AG08395 (cell line): ENCODE measurements at regions not wholly inside any gene's neighbourhood (a gene's known extent, or its start where the extent isn't known, plus 50 kb on each side); places are given as distances from the start of the nearest gene placed in this dataset.

Source experiments
- DNase-seq: peaks from one replicate; pipeline ENCODE4 v3.0.0; 2012; ENCODE audit warnings: mixed read lengths, low spot score

DNA sequence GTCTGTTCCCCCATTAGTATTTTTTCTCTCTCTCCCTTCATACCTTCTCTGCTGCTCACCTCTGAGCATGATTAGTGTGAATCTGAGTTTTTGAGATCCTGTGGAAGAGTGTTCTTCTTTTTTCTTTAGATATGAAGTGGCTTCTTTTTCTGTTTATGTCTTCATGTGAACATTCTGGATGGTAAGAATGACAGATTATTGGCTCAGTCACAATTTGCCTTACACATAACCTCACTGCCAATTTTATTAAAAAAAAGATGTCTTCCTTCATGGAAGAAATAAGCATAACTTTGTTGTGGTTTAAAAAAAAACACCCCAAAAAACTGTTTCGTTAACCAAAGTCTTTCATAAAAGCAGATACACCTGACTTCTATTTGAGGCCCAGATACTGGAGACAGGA, 539.1 kb downstream of the PLCL1 start:
- no peak for DNase-seq

- no peak for DNase-seq
Measured at GRCh38 chr2:198340846-198341245, 536.5 kb downstream of the PLCL1 start.

DNA sequence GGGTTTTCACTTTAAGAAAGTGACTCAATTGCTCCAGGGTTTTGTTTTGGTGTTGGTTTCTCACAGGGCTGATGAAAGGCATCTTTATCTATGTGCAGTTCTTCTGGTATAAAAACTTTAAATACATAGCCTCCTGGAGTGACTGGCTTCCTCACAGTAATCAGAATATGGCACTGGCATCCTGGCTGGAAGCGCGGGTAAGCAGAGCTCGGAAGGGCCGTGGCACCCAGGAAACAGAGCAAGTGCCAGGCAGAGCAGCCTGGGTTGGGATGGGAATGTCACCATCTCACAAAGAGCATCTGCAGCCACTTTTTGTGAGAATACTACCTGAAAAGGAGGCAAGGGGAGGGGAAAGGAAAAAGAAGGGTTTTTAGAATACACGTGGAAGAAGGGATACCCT, 534.7 kb downstream of the PLCL1 start:
- no peak for DNase-seq

DNA sequence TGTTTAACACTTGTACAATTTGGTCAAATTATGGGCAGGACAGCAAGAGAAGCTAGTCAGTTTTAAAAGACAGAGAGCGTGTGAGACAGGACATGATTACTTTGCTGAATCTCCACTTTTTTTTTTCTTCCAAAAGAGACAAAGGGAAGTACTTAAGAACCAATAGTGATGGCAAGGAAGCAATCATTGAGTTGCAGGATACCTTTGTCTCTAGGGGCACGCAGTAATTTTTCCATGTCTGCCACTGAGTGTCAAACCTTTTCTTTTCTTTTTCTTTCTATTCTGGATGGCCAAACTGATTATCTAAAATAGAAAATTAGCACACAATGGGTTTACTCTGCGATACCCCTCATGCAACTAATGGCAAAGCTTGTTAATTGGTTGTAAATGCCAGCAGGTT, 533.0 kb downstream of the PLCL1 start:
- DNase-seq = no peak

- DNase-seq = no peak
Measured at GRCh38 chr2:198328454-198328853, 524.1 kb downstream of the PLCL1 start.

DNA sequence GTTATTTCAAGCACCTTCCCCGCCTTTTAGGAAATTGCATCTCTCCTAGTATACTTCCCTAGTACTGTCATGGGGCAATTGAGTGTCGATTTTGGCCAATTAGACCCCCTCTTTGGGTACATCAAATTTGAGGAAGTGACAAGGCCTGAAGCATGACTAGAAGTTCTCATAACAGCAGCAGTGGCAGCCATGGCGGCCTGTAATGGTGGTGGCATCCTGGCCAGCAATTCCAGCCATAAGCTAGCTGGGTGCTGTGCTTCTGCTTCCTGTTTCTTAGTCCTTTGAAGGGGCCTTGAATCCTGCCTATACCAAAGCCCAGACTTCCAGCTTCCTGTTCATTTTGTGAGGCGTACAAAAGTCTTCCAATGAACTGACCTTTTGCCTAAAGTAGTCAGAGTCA, 523.1 kb downstream of the PLCL1 start:
- DNase-seq = no peak

- DNase-seq = no peak
Measured at GRCh38 chr2:198326431-198326830, 522.0 kb downstream of the PLCL1 start.

DNA sequence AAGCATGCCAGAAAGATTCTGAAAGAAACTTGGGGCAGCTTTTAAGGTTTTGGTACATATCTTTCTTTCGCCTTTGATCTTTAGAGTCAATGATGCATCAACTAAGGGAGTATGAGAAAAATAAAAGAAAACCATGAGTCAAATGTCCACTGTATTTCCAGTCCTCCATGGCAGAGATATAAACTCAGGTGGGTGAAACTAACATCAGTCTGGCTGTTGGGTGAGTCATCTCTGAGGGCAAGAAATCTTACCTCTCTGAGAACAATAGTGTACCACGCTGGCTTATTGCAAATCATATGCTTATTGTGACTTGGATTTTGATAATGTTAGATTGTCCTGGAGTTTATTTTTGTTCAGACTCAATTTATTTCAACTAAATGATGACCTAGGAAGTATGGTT, 521.0 kb downstream of the PLCL1 start:
- DNase-seq = no peak

DNA sequence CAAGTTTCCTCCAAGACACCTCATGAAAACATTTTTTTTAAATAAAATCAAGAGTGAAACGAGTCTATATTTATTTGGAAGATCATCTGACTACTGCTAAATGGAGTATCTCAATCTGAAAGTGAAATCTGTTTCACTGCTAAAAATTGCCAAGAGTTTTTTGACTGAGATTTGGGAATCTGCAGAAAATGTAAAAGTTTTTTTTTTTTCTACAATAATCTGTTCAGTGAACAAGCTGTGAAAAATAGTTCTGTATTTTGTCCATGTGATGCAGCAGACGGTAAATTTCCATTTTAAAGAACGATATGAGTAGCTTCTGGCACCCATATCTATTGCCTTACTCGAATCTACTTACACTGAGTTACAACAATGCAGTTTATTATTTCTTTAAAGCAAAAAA, 519.7 kb downstream of the PLCL1 start:
- no peak for DNase-seq

- no peak for DNase-seq
Measured at GRCh38 chr2:198322275-198322674, 517.9 kb downstream of the PLCL1 start.

DNA sequence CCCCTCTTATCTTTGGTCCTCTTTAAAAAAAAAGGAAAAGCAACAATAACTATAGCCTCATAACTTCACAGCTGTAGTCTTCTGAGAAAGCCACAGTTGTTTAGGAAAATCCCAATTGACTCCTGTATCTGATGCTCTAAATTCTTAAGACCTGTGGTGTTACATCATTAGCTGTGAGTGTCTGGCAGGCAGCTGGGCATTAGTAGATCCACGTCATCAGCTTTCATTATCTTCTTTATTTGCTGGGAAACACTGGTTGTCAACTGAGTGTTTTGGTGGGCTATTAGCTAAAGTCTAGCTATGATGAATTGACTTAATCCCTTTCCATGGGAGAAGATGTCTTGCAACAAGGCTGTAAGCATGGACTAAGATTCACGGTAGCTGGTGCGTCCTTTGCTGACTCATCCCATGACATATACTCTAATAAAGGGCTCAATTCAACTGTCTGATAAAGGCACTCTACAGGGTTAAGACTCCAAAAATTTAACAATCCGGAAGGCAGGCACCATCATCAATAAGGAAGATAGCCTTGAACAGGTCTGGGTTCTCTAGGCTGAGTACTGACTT, 517.2 kb downstream of the PLCL1 start:
- no peak for DNase-seq

- no peak for DNase-seq
Measured at GRCh38 chr2:198316852-198317396, 512.5 kb downstream of the PLCL1 start.

DNA sequence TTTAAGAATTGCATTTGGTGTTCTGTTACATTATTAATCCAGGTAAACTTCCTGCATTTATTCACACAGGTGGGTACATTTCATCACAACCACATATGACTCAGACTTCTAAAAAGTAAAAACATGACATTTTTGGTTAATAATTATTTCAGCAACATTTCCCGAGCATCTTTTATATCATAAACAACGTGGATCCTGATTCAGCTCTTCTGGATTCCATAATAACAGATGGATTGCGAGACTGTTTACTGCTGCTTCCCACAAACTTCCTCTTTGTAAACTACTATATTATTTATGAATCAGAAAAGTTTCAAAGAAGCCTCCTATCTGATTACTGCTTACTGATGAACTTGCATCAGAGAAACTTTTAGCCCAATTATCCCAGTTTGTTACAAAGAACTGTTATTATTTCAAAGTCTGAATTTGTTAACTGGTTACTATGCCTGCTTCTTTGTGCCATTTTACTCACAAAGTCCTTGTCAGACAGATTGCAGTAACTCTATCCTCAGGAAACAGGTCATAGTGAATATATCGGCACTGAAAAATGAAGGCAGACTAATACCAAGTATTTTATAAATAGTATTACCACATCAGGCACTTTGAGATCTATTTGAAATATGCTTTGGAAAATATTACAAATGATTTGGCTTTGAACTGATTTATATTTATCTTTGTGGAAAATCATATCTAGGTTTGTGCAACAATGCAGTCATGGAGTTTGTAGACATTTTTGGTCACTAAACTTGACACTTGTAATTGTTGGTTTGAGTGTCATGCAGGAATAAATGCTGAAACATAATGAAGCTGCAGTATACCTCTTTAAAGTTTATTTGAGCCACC, 511.6 kb downstream of the PLCL1 start:
- no peak for DNase-seq

- DNase-seq = peak; percentile 54
Measured at GRCh38 chr2:198314559-198315153, 510.3 kb downstream of the PLCL1 start.

DNA sequence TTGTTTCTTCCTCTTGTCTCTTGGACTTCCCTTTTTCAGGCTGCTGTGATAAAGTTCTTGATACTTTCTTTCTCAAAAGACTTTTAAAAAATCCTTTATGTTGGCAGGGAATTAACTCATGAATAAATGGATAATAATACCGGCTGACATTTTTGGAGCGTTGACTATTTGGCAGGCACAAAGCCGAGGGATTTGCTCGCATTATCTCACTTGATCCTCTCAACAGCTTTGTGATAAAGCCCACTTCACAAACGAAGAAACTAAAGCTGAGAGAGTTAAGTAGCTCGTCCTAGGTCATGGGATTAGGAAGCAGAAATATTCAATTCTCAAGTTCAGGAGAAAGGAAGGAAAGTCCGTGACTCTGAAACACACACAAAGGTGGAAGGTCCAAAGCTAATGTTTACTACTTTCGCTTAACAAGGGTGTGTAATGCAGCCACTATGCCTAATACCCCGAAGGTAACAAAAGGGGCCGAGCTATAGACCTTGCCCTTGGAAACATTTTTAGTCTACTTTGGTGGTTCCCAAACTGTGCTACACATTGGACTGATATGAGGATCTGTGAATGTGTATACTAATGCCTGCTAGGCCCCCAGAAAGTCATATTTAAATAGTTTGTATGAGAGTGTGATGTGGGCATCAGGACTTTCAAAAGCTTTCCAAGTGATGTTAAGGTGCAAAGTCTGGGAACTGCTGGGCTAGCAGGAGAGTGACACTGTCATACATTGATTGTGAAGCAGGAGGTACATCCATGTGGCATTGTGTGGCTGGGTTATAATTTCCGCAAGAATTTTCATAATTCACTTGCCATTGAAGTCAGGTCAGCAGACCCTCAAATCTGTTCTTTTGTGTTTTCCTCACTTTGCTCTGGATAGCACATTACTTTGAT, 508.4 kb downstream of the PLCL1 start:
- no peak for DNase-seq

DNA sequence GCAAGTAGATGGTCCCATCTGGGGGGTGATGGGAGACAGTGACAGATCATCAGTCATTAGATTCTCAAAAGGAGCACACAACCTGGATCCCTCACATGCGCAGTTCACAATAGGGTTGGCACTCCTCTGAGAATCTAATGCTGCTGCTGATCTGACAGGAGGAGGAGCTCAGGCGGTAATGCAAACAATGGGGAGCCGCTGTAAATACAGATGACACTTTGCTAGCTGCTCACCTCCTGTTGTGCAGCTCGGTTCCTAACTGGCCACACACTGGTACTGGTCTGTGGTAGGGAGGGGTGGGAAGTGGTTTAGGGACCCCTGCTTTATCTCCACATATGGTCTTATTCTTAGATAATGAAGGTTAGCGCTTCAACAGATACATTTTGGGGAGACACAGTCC, 506.6 kb downstream of the PLCL1 start:
- DNase-seq = no peak

- DNase-seq = peak; percentile 71
Measured at GRCh38 chr2:198309673-198310280, 505.4 kb downstream of the PLCL1 start.

GRCh38 chr2:198309081-198309480, 504.7 kb downstream of the PLCL1 start:
- no peak for DNase-seq

- DNase-seq = no peak
Measured at GRCh38 chr2:198308368-198308767, 504.0 kb downstream of the PLCL1 start.

- DNase-seq = no peak
Measured at GRCh38 chr2:198307093-198307492, 502.7 kb downstream of the PLCL1 start.

GRCh38 chr2:198304859-198305258, 500.5 kb downstream of the PLCL1 start:
- no peak for DNase-seq

- DNase-seq = no peak
Measured at GRCh38 chr2:198297350-198297749, 493.0 kb downstream of the PLCL1 start.
